IMR-90 (cell line): ENCODE measurements at regions not wholly inside any gene's neighbourhood (a gene's known extent, or its start where the extent isn't known, plus 50 kb on each side); places are given as distances from the start of the nearest gene placed in this dataset.

Experiments
- ATAC-seq: fragments of 200-7000 bp; cut with Tn5 transposase; 2 replicates; pipeline ENCODE4 v1.9.1; 2020; ENCODE audit warnings: low read depth, mild to moderate bottlenecking, moderate library complexity
- BruUV-seq: library from RNA; stranded (reverse); fragments of 400-500 nt; replicated peaks from 2 replicates; lab custom pipeline; 2021; lab: Mats Ljungman, UMichigan
- CTCF ChIA-PET: fragments of 300-600 bp; formaldehyde crosslinking; extraction: SDS; loops from one replicate; lab custom pipeline; 2021; ENCODE audit warnings: antibody characterized with exemption; lab: Yijun Ruan, JAX
- POLR2A ChIA-PET: fragments of 300-600 bp; sonication (Branson Sonifier 250); formaldehyde crosslinking; loops from one replicate; lab custom pipeline; 2022; ENCODE audit warnings: antibody characterized with exemption; ENCODE audit not compliant: unreplicated experiment; lab: Charles Lee
- DNase-seq: peaks from one replicate; pipeline ENCODE4 v3.0.0; 2013
- H2AFZ ChIP-seq: replicated peaks from 2 replicates; pipeline ENCODE3; 2013; ENCODE audit warnings: low read length, mild to moderate bottlenecking; ENCODE audit not compliant: poor library complexity
- H2AK5ac ChIP-seq: 2 replicates; pipeline ENCODE4 v1.6.1; 2013; ENCODE audit warnings: low read depth, low read length, inconsistent platforms
- H2AK9ac ChIP-seq: replicated peaks from 2 replicates; pipeline ENCODE3; 2013; ENCODE audit warnings: mild to moderate bottlenecking, low read depth, low read length, moderate library complexity; ENCODE audit not compliant: poor library complexity
- H2BK120ac ChIP-seq: 2 replicates; pipeline ENCODE4 v1.6.1; 2013; ENCODE audit warnings: low read depth, low read length, inconsistent platforms
- H2BK15ac ChIP-seq: 3 replicates; pipeline ENCODE4 v1.6.1; 2013; ENCODE audit warnings: low read depth, low read length, inconsistent platforms
- H2BK20ac ChIP-seq: 2 replicates; pipeline ENCODE4 v1.6.1; 2013; ENCODE audit warnings: low read depth, mild to moderate bottlenecking, inconsistent platforms, low read length, moderate library complexity
- H2BK5ac ChIP-seq: 2 replicates; pipeline ENCODE4 v1.6.1; 2013; ENCODE audit warnings: mild to moderate bottlenecking, low read depth, low read length, inconsistent platforms; ENCODE audit not compliant: poor library complexity, severe bottlenecking
- H3K14ac ChIP-seq: replicated peaks from 2 replicates; pipeline ENCODE4 v1.6.1; 2013; ENCODE audit warnings: low read depth, low read length, inconsistent platforms
- H3K18ac ChIP-seq: 2 replicates; pipeline ENCODE4 v1.6.1; 2013; ENCODE audit warnings: low read depth, low read length, control low read depth
- H3K23ac ChIP-seq: 2 replicates; pipeline ENCODE4 v1.6.1; 2013; ENCODE audit warnings: low read depth, low read length, inconsistent platforms
- H3K27ac ChIP-seq: 2 replicates; pipeline ENCODE4 v1.5.1; 2013; ENCODE audit warnings: mild to moderate bottlenecking, control low read depth, low read length; ENCODE audit not compliant: insufficient read depth
- H3K27me3 ChIP-seq: 2 replicates; pipeline ENCODE4 v1.6.1; 2013; ENCODE audit warnings: low read length; ENCODE audit not compliant: control insufficient read depth, insufficient read depth
- H3K36me3 ChIP-seq: 2 replicates; pipeline ENCODE4 v1.6.1; 2013; ENCODE audit warnings: low read length, mixed read lengths; ENCODE audit not compliant: control insufficient read depth, insufficient read depth
- H3K4ac ChIP-seq: 2 replicates; pipeline ENCODE4 v1.6.1; 2013; ENCODE audit warnings: low read depth, low read length, inconsistent platforms
- H3K4me1 ChIP-seq: 2 replicates; pipeline ENCODE4 v1.6.1; 2013; ENCODE audit warnings: low read length, mixed read lengths; ENCODE audit not compliant: control insufficient read depth, insufficient read depth
- H3K4me2 ChIP-seq: 2 replicates; pipeline ENCODE4 v1.6.1; 2013; ENCODE audit warnings: low read depth, mild to moderate bottlenecking, control low read depth, low read length, moderate library complexity
- H3K4me3 ChIP-seq: 2 replicates; pipeline ENCODE4 v1.5.1; 2013; ENCODE audit warnings: low read depth, mild to moderate bottlenecking, control low read depth, low read length, moderate library complexity; ENCODE audit not compliant: insufficient read depth
- H3K56ac ChIP-seq: 2 replicates; pipeline ENCODE4 v1.6.1; 2013; ENCODE audit warnings: low read length, inconsistent platforms; ENCODE audit not compliant: insufficient read depth; ENCODE audit errors: extremely low read depth
- H3K79me1 ChIP-seq, 2 experiments: 2 replicates each; pipeline ENCODE4 v1.6.1; 2013; ENCODE audit warnings: low read length in 2 of 2, inconsistent platforms in 1 of 2, low read depth in 1 of 2
- H3K9ac ChIP-seq: 2 replicates; pipeline ENCODE4 v1.6.1; 2013; ENCODE audit warnings: low read depth, low read length, control low read depth
- H3K9me1 ChIP-seq: 2 replicates; pipeline ENCODE4 v1.6.1; 2013; ENCODE audit warnings: low read length, inconsistent platforms; ENCODE audit not compliant: insufficient read depth
- H3K9me3 ChIP-seq: 2 replicates; pipeline ENCODE4 v1.6.1; 2013; ENCODE audit warnings: low read length; ENCODE audit not compliant: control insufficient read depth, insufficient read depth
- H4K20me1 ChIP-seq: 2 replicates; pipeline ENCODE4 v1.6.1; 2013; ENCODE audit warnings: low read length, inconsistent platforms; ENCODE audit not compliant: insufficient read depth
- H4K5ac ChIP-seq: 2 replicates; pipeline ENCODE4 v1.6.1; 2013; ENCODE audit warnings: mild to moderate bottlenecking, low read depth, low read length, control low read depth
- H4K8ac ChIP-seq, 2 experiments: 2 replicates each; pipeline ENCODE4 v1.6.1; 2013; ENCODE audit warnings: low read depth in 2 of 2, low read length in 2 of 2, control low read depth in 1 of 2, inconsistent platforms in 1 of 2
- H4K91ac ChIP-seq: 2 replicates; pipeline ENCODE4 v1.6.1; 2013; ENCODE audit warnings: low read depth, low read length, inconsistent platforms; ENCODE audit not compliant: insufficient read depth
- BHLHE40 ChIP-seq: fragments of 150-350 bp; IDR thresholded peaks from 2 replicates; pipeline ENCODE4 v1.6.1; 2016; ENCODE audit warnings: mild to moderate bottlenecking, low read depth, low read length
- CEBPB ChIP-seq: IDR thresholded peaks from 2 replicates; pipeline ENCODE4 v1.6.1; 2012; ENCODE audit warnings: low read depth, low read length, improper control_type of control experiment
- CHD1 ChIP-seq: IDR thresholded peaks from 2 replicates; pipeline ENCODE4 v1.6.1; 2012; ENCODE audit warnings: low read depth, low read length, improper control_type of control experiment
- CTCF ChIP-seq: conservative IDR thresholded peaks from 2 replicates; pipeline ENCODE4 v1.5.1; 2012; ENCODE audit warnings: mild to moderate bottlenecking, low read depth, low read length, improper control_type of control experiment
- ELK1 ChIP-seq: fragments of 150-350 bp; IDR thresholded peaks from 2 replicates; pipeline ENCODE4 v1.6.1; 2016; ENCODE audit warnings: low read depth, mild to moderate bottlenecking, low read length, moderate library complexity, borderline replicate concordance
- FOS ChIP-seq: fragments of 150-350 bp; IDR thresholded peaks from 2 replicates; pipeline ENCODE4 v1.6.1; 2016; ENCODE audit warnings: low read depth, low read length
- MAFK ChIP-seq: IDR thresholded peaks from 2 replicates; pipeline ENCODE4 v1.6.1; 2012; ENCODE audit warnings: low read depth, low read length, improper control_type of control experiment
- MAZ ChIP-seq: IDR thresholded peaks from 2 replicates; pipeline ENCODE4 v1.6.1; 2012; ENCODE audit warnings: low read depth, mild to moderate bottlenecking, low read length, improper control_type of control experiment, moderate library complexity, borderline replicate concordance
- MXI1 ChIP-seq: IDR thresholded peaks from 2 replicates; pipeline ENCODE4 v1.6.1; 2012; ENCODE audit warnings: low read depth, mild to moderate bottlenecking, low read length, moderate library complexity, borderline replicate concordance
- NFE2L2 ChIP-seq: fragments of 150-350 bp; IDR thresholded peaks from 2 replicates; pipeline ENCODE4 v1.6.1; 2016; ENCODE audit warnings: low read depth, mild to moderate bottlenecking, low read length
- RAD21 ChIP-seq: IDR thresholded peaks from 2 replicates; pipeline ENCODE4 v1.6.1; 2012; ENCODE audit warnings: low read length, improper control_type of control experiment
- RFX5 ChIP-seq: IDR thresholded peaks from 2 replicates; pipeline ENCODE4 v1.8.0; 2012; ENCODE audit warnings: low read depth, mild to moderate bottlenecking, low read length, moderate library complexity
- SMC3 ChIP-seq: fragments of 150-350 bp; IDR thresholded peaks from 2 replicates; pipeline ENCODE4 v1.6.1; 2016; ENCODE audit warnings: low read depth, mild to moderate bottlenecking, antibody characterized with exemption, low read length, moderate library complexity
- USF2 ChIP-seq: fragments of 150-350 bp; IDR thresholded peaks from 2 replicates; pipeline ENCODE4 v1.6.1; 2017; ENCODE audit warnings: mild to moderate bottlenecking, antibody characterized with exemption, low read length, low read depth
- WGBS, 2 experiments: methylation state at CpG; one replicate each; pipeline versions ENCODE4 v1.1.5 to v1.1.7; 2013; ENCODE audit warnings: missing lambda C conversion rate in 2 of 2; ENCODE audit not compliant: insufficient read length in 1 of 2; ENCODE audit errors: extremely low coverage in 2 of 2; 5-methylcytosine and 5-hydroxymethylcytosine counted together
- dilution Hi-C: fragments of 300-500 bp; cut with HindIII; formaldehyde crosslinking; loops from one replicate; pipeline ENCODE4 v1.14.3; 2018; ENCODE audit warnings: low sequenced_read_pairs; ENCODE audit not compliant: unreplicated experiment
- in situ Hi-C: fragments of 300-500 bp; cut with MboI; formaldehyde crosslinking; loops from 3 replicates; pipeline ENCODE4 v1.14.3; 2019; ENCODE audit warnings: low sequenced_read_pairs, inconsistent platforms, mixed read lengths
- intact Hi-C: fragments of 100-400 bp; cut with micrococcal nuclease; formaldehyde crosslinking; loops from 2 replicates; pipeline ENCODE4 v1.10.0; 2022

GRCh38 chr9:126084008-126084407, 242.6 kb upstream of the MVB12B start:
- no peak for ATAC-seq
- H2AFZ ChIP-seq: no peak overlapping the region

More at GRCh38 chr9:126084008-126084407, 242.6 kb upstream of the MVB12B start:
- H3K4me2 ChIP-seq: no peak overlapping the region
- H3K9ac ChIP-seq: no peak overlapping the region
- H3K36me3 ChIP-seq: no peaks in the 10 kb centered on the region
- H2BK20ac ChIP-seq: no peak overlapping the region
- no peak overlapping the region for H4K91ac ChIP-seq
- no peak overlapping the region for H3K4ac ChIP-seq
- DNase-seq: no peak
- dilution Hi-C loops: no loop called here
- H3K9me3 ChIP-seq: no peaks in the 10 kb centered on the region
- no peaks in the 10 kb centered on the region for H3K79me1 ChIP-seq
- WGBS, 2 experiments: no CpG with 5 or more reads among the region's 4 CpGs
- intact Hi-C loops: no loop called here
- ChIA-PET CTCF (no interaction called here), POLR2A (no interaction called here)
- no TSS peak for BruUV-seq
- no peak overlapping the region for H3K4me3 ChIP-seq
- no peak overlapping the region for H4K5ac ChIP-seq
- in situ Hi-C loops: no loop called here
- H3K23ac ChIP-seq: no peak overlapping the region
- H3K56ac ChIP-seq: no peak overlapping the region
- no peaks in the 10 kb centered on the region for H4K20me1 ChIP-seq
- TF ChIP-seq CEBPB: no peak
- TF ChIP-seq BHLHE40: no peak
- no peak for TF ChIP-seq MXI1
- no peak for TF ChIP-seq USF2
- TF ChIP-seq MAFK: no peak
- TF ChIP-seq ELK1: no peak
- no peak for TF ChIP-seq CTCF
- TF ChIP-seq CHD1: no peak
- TF ChIP-seq NFE2L2: no peak
- no peak for TF ChIP-seq SMC3
- TF ChIP-seq RFX5: no peak
- TF ChIP-seq FOS: no peak
- TF ChIP-seq RAD21: no peak
- no peak for TF ChIP-seq MAZ
- H4K8ac ChIP-seq: no peak overlapping the region
- no peak overlapping the region for H2BK15ac ChIP-seq
- H3K4me1 ChIP-seq: no peaks in the 10 kb centered on the region
- H2AK9ac ChIP-seq: no peak overlapping the region
- H3K27me3 ChIP-seq: peaks cover 2% of the 10 kb centered on the region; the same call in 1 of the 2 replicates
- H2BK5ac ChIP-seq: no peak overlapping the region
- H3K18ac ChIP-seq: no peak overlapping the region
- no peak overlapping the region for H3K14ac ChIP-seq
- no peak overlapping the region for H3K27ac ChIP-seq
- no peak overlapping the region for H2AK5ac ChIP-seq
- no peak overlapping the region for H2BK120ac ChIP-seq
- H3K9me1 ChIP-seq: no peaks in the 10 kb centered on the region
